Fibroblast of the aortic adventitia (primary cell): ENCODE measurements at regions not wholly inside any gene's neighbourhood (a gene's known extent, or its start where the extent isn't known, plus 50 kb on each side); places are given as distances from the start of the nearest gene placed in this dataset.
"Not testable (repeated sequence)": the region's sequence is repeated elsewhere in the genome, so short reads cannot be mapped to it uniquely, and the experiment has no call there.

Source experiments
- DNase-seq: peaks from one replicate; pipeline ENCODE4 v3.0.0-alpha.2; 2010; ENCODE audit warnings: low read depth
- H3K4me3 ChIP-seq: 2 replicates; pipeline ENCODE4 v1.5.1; 2011; ENCODE audit warnings: low read depth, mild to moderate bottlenecking, control low read depth, low read length, moderate library complexity
- TF ChIP-seq, protein P1 (sequence below): IDR thresholded peaks from 2 replicates; pipeline ENCODE4 v1.5.1; 2011; ENCODE audit warnings: mild to moderate bottlenecking, low read length, control low read depth, inconsistent platforms; ENCODE audit not compliant: insufficient read depth

DNA sequence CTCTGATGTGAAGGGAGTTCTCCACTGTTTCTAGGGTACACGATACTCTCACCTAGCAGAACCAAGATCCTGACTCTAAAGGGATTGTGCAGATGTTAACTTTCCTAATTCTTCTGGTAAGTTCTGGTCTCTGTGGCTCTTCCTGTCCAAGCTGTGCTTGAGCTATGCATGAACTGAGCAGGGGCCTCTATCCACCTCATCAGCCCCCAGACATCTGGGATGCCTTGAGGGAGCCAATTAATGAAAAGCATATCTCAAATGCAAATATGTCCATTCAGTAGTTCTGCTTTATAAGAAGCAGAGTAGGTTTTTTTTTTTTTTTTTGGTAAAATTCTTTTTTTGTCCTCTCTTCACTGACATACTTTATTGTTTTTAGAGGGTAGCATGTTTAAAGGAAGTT, 89.6 kb downstream of the POLR2M start:
- no peak overlapping the region for H3K4me3 ChIP-seq
- DNase-seq = no peak
- TF ChIP-seq, protein P1, sequence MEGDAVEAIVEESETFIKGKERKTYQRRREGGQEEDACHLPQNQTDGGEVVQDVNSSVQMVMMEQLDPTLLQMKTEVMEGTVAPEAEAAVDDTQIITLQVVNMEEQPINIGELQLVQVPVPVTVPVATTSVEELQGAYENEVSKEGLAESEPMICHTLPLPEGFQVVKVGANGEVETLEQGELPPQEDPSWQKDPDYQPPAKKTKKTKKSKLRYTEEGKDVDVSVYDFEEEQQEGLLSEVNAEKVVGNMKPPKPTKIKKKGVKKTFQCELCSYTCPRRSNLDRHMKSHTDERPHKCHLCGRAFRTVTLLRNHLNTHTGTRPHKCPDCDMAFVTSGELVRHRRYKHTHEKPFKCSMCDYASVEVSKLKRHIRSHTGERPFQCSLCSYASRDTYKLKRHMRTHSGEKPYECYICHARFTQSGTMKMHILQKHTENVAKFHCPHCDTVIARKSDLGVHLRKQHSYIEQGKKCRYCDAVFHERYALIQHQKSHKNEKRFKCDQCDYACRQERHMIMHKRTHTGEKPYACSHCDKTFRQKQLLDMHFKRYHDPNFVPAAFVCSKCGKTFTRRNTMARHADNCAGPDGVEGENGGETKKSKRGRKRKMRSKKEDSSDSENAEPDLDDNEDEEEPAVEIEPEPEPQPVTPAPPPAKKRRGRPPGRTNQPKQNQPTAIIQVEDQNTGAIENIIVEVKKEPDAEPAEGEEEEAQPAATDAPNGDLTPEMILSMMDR = no peak

DNA sequence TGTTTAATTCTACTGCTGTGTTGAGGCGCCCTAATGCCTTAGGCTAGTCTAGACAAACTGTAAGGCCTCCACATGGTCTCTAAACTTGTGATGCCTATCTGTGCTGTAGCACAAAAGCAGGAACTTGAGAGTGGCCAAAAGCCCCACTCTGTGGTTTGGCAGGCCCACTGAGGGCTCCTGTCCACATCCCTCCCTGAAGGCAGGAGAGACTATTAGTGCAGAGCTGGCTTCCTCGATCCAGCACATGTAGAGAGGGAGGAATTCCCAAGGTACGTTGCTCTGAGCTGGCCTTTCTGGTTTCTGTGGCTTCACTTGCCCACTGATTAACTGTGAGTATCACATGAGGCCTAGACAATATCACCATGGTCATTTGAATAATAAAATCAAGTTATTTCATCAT, 90.6 kb downstream of the POLR2M start:
- no peak for DNase-seq
- TF ChIP-seq, protein P1 = no peak
- no peak overlapping the region for H3K4me3 ChIP-seq

DNA sequence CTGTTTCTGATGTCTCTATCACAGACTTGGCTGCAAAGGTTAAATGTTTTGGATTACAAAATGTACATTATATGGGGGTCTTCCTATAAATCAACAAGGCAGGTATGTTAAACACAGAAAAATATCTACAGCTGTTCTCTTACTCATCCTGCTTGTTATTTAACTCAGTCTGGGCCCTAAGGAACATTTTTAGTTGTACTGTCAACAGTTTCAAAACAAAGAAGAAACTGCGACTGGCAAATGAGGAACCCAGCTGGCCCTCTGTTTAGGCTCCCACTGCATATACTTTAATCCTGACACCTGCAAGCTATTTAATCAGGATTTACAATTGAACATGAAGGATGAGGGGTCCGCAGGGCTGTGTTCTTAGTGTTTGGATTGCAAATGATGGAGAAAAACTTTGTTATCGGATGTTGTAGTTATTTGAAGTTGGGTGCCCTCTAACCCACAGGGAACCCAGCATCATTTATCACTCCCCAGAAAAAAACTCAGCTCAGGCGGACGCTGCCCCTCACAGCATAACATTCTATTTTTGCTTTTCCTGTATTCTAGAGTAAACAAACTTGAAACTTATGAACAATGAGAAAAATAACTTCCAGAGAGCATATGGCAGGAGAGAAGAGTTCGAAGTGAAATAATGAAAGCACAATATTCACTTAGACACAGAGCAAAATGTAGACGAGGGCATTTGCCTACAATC, 91.2 kb downstream of the POLR2M start:
- TF ChIP-seq, protein P1 = no peak
- no peak overlapping the region for H3K4me3 ChIP-seq
- no peak for DNase-seq

DNA sequence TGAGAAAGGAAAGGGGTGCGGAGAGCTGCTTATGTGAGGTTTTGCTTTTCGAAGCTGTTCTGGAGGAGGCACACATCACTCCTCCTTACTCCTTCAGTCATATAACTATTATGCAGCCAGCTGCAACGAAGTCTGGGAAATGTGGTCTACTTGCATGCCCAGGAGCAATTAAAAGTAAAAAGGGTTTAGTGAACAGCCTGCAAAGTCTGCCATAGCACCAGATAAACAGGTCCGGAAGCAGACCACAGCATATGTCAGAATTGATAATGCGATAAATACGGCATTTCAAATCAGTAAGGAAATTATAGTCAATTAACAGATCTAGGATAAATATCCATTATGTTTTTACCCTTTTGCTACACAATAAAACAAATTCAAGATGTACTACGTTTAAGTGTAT, 99.5 kb downstream of the POLR2M start:
- TF ChIP-seq, protein P1 = no peak
- no peak overlapping the region for H3K4me3 ChIP-seq
- no peak for DNase-seq

DNA sequence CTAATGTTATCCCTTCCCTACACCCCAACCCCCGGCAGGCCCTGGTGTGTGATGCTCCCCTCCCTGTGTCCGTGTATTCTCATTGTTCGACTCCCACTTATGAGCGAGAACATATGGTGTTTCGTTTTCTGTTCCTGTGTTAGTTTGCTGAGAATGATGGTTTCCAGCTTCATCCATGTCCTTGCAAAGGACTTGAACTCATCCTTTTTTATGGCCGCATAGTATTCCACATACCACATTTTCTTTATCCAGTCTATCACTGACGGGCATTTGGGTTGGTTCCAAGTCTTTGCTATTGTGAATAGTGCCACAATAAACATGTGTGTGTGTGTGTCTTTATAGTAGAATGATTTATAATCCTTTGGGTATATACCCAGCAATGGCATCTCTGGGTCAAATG, 102.8 kb downstream of the POLR2M start:
- DNase-seq = not testable (repeated sequence)

DNA sequence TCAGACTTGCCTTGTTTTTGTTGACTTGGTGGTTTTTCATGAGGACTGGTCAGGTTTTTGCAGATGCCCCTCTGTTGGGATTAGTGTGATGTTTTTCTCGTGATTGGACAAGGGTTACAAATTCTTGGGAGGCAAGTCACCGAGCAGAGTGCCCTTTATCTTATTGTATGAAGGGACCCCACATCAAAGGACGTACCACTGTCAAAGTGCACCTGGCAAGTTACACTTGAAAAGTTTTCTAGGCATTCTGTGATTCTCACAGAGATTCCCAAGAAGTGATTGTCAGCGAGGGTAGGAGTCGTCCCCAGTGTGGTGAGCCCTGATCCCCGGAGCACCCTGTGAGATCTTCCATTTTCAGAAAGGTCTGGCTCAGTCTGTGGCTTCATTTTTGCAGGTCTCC, 110.1 kb downstream of the POLR2M start:
- TF ChIP-seq, protein P1 = no peak
- no peak for DNase-seq
- no peak overlapping the region for H3K4me3 ChIP-seq

More for the DNA sequence above, 102.8 kb downstream of the POLR2M start:
- not testable (repeated sequence) for H3K4me3 ChIP-seq

DNA sequence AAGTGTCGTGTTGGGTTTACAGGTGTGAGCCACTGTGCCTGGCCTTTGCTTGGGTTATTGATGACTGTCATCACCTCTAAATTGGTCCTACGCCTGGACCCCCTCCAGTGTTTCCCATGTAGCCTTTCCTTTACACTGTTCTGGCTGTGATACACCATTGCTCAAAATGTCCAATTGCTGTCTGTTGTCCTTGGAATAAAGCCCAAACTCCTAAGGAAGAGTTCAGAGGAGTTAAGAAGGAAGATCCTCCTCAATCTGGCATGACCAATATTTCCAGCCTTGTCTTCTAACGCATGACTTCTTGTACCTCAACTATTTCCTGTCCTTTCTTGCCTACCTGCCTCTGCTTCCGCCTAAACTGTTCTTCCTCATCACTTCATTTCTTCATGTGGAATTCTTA, 113.1 kb downstream of the POLR2M start:
- TF ChIP-seq, protein P1 = no peak
- no peak for DNase-seq
- H3K4me3 ChIP-seq = no peak overlapping the region
